Endothelial cell (in vitro differentiated cells): ENCODE measurements at regions not wholly inside any gene's neighbourhood (a gene's known extent, or its start where the extent isn't known, plus 50 kb on each side); places are given as distances from the start of the nearest gene placed in this dataset.

Experiments
- DNase-seq: peaks from one replicate; pipeline ENCODE4 v3.0.0; 2021; ENCODE audit warnings: low spot score
- H3K27ac Mint-ChIP-seq: one replicate; pipeline ENCODE4 v1.8.0; 2021; ENCODE audit warnings: mixed read lengths, inconsistent platforms; ENCODE audit not compliant: unreplicated experiment
- H3K27me3 Mint-ChIP-seq: one replicate; pipeline ENCODE4 v1.8.0; 2021; ENCODE audit warnings: mild to moderate bottlenecking, moderate library complexity, mixed read lengths, inconsistent platforms; ENCODE audit not compliant: unreplicated experiment
- H3K36me3 Mint-ChIP-seq: one replicate; pipeline ENCODE4 v1.8.0; 2021; ENCODE audit warnings: mild to moderate bottlenecking, low read depth, mixed read lengths, inconsistent platforms; ENCODE audit not compliant: unreplicated experiment
- H3K4me1 Mint-ChIP-seq: one replicate; pipeline ENCODE4 v1.8.0; 2021; ENCODE audit warnings: mild to moderate bottlenecking, mixed read lengths, inconsistent platforms; ENCODE audit not compliant: unreplicated experiment
- H3K4me3 Mint-ChIP-seq: one replicate; pipeline ENCODE4 v1.8.0; 2021; ENCODE audit warnings: mild to moderate bottlenecking, mixed read lengths, inconsistent platforms; ENCODE audit not compliant: unreplicated experiment
- H3K9me3 Mint-ChIP-seq: one replicate; pipeline ENCODE4 v1.8.0; 2021; ENCODE audit warnings: mixed read lengths, inconsistent platforms; ENCODE audit not compliant: unreplicated experiment
- CTCF ChIP-seq: fragments of 200-600 bp; sonication (generic); IDR thresholded peaks from one replicate; pipeline ENCODE4 v1.5.0; 2021; ENCODE audit warnings: antibody characterized with exemption; ENCODE audit not compliant: unreplicated experiment

GRCh38 chr4:171721937-171722336 is 91.3 kb upstream of the GALNTL6 start:
- H3K4me1 Mint-ChIP-seq, result no peaks in the 10 kb centered on the region
- no peak overlapping the region for H3K4me3 Mint-ChIP-seq
- H3K27ac Mint-ChIP-seq, result no peak overlapping the region
- peaks cover 3% of the 10 kb centered on the region for H3K9me3 Mint-ChIP-seq
- DNase-seq, result no peak
- peaks cover 1% of the 10 kb centered on the region for H3K27me3 Mint-ChIP-seq
- no peaks in the 10 kb centered on the region for H3K36me3 Mint-ChIP-seq
- TF ChIP-seq CTCF, result no peak

- Mint-ChIP-seq H3K9me3 (no peaks in the 10 kb centered on the region), H3K36me3 (no peaks in the 10 kb centered on the region), H3K4me1 (no peaks in the 10 kb centered on the region), H3K27me3 (peaks cover 1% of the 10 kb centered on the region), H3K4me3 (no peak overlapping the region), H3K27ac (no peak overlapping the region)
- no peak for DNase-seq
- no peak for TF ChIP-seq CTCF
These were observed 93.5 kb upstream of the GALNTL6 start for GRCh38 chr4:171719691-171720090.

DNA sequence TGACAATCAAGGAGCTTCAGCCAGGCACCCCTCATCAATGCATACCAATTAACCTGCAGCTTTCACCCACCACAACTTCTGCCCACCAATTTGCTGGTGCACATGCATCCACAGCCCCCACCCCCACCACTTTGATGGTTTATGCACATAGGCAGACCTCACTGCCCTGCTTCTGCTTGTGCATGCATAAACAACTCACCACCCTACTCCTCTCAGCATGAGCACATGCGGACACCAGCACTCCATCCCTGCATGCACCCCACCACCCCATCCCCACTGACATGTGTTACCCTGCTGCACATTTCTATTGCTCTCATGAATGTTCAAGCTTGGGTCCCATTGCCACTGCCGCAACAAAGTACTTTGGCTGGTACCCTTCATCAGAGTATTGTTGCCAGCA is 94.5 kb upstream of the GALNTL6 start:
- Mint-ChIP-seq H3K4me1 (no peaks in the 10 kb centered on the region), H3K36me3 (no peaks in the 10 kb centered on the region), H3K27me3 (peaks cover 1% of the 10 kb centered on the region), H3K9me3 (no peaks in the 10 kb centered on the region), H3K4me3 (no peak overlapping the region), H3K27ac (no peak overlapping the region)
- DNase-seq, result no peak
- TF ChIP-seq CTCF, result no peak

DNA sequence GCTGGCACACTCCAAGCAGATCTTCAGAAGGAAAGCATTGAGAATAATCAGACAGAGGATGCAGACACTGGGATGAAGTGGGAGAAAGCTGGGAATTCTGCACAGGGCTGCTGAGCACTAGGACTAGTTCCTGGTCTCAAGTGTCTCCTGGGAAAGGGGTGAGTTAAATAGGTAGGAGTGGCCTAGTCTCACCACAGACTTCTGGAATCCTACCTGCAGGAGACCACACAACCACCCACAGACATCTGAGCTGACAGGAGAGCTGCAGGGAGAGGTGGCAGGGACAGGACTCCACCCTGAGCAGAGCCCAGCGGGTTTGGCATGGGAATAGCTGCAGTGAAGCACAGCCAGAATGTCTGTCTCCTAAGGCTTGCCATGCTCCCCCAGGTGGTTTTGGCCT is 95.1 kb upstream of the GALNTL6 start:
- no peak overlapping the region for H3K27ac Mint-ChIP-seq
- no peak overlapping the region for H3K4me3 Mint-ChIP-seq
- no peaks in the 10 kb centered on the region for H3K4me1 Mint-ChIP-seq
- no peaks in the 10 kb centered on the region for H3K9me3 Mint-ChIP-seq
- no peaks in the 10 kb centered on the region for H3K36me3 Mint-ChIP-seq
- H3K27me3 Mint-ChIP-seq, result peaks cover 1% of the 10 kb centered on the region
- TF ChIP-seq CTCF, result no peak
- DNase-seq, result no peak

DNA sequence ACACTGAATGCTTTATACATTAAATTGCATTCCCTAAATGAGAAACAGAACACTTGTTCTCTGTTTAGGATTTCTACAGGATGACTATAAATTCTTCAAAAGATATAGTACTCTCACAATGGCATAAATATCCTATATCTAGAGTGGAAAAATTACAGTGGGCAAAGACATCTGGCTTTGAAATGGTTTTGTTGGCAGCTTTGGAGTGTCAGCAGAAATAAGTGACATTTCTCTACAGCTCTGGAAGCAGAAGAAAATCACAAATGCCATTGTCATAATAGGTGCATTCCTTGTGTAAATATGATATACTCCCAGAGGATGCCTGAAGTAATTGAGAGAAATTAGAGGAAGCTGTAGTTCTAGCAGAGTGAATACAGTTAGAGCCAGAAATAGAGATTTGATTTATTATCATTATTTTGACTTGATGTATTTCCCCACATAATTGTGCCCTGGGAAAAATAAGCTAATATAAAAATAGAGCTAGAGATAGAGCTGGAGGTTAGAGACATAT is 95.9 kb upstream of the GALNTL6 start:
- Mint-ChIP-seq H3K9me3 (no peaks in the 10 kb centered on the region), H3K36me3 (no peaks in the 10 kb centered on the region), H3K4me1 (no peaks in the 10 kb centered on the region), H3K4me3 (no peak overlapping the region), H3K27ac (no peak overlapping the region), H3K27me3 (peaks cover 1% of the 10 kb centered on the region)
- no peak for DNase-seq
- no peak for TF ChIP-seq CTCF
